Vagina (tissue), 2 donors: ENCODE measurements at regions not wholly inside any gene's neighbourhood (a gene's known extent, or its start where the extent isn't known, plus 50 kb on each side); places are given as distances from the start of the nearest gene placed in this dataset.

Experiments
- DNase-seq, 2 donors: peaks; one replicate each; pipeline ENCODE4 v3.0.0-alpha.2; 2017; ENCODE audit errors: extremely low spot score in 2 of 2
- H3K27ac ChIP-seq: fragments of 200-600 bp; sonication (generic); one replicate; pipeline ENCODE4 v1.5.1; 2019
- H3K27me3 ChIP-seq: fragments of 200-600 bp; sonication (generic); one replicate; pipeline ENCODE4 v1.5.1; 2019
- H3K36me3 ChIP-seq, 2 donors: fragments of 200-600 bp; sonication (generic); one replicate each; pipeline ENCODE4 v1.5.1; 2017 to 2019
- H3K4me1 ChIP-seq: fragments of 200-600 bp; sonication (generic); one replicate; pipeline ENCODE4 v1.5.1; 2019
- H3K4me3 ChIP-seq, 2 donors: fragments of 200-600 bp; sonication (generic); 1 replicate in 1 of 2; 2 replicates in 1 of 2; pipeline ENCODE4 v1.5.1; 2016 to 2019
- H3K9me3 ChIP-seq: fragments of 200-600 bp; sonication (generic); one replicate; pipeline ENCODE4 v1.5.1; 2019
- CTCF ChIP-seq, 3 experiments: fragments of 450-650 bp in 2 of 3; fragments of 200-600 bp in 1 of 3; sonication (generic) in 1 of 3; IDR thresholded peaks; one replicate each; pipeline ENCODE4 v1.5.1; 2017 to 2019; ENCODE audit warnings: antibody characterized with exemption in 3 of 3, mild to moderate bottlenecking in 2 of 3, moderate library complexity in 2 of 3
- POLR2A ChIP-seq, 2 donors: fragments of 450-650 bp; IDR thresholded peaks; one replicate each; pipeline ENCODE4 v1.6.1; 2017; ENCODE audit warnings: antibody characterized with exemption in 2 of 2, mild to moderate bottlenecking in 2 of 2, moderate library complexity in 2 of 2
- POLR2AphosphoS5 ChIP-seq, 2 donors: sonication (generic); formaldehyde crosslinking; IDR thresholded peaks; one replicate each; pipeline ENCODE4 v1.9.0; 2017; ENCODE audit warnings: antibody characterized with exemption in 2 of 2, mild to moderate bottlenecking in 2 of 2, low read depth in 1 of 2; ENCODE audit not compliant: insufficient read depth in 1 of 2
- intact Hi-C: fragments of 100-400 bp; cut with DNase I; formaldehyde crosslinking; loops from one replicate; pipeline ENCODE4 v1.15.1; 2023

GRCh38 chr12:111164833-111165525 lies 203.9 kb downstream of the PHETA1 start:
- intact Hi-C loops, result no loop called here
- Histone ChIP-seq H3K27me3 (no peaks in the 10 kb centered on the region), H3K4me3 (no peak overlapping the region), H3K4me1 (no peaks in the 10 kb centered on the region), H3K9me3 (no peaks in the 10 kb centered on the region), H3K27ac (no peak overlapping the region), H3K36me3 (no peaks in the 10 kb centered on the region)
- no peak for DNase-seq
- no peak for TF ChIP-seq POLR2A (IDR thresholded peaks at IDR 0.05)
- TF ChIP-seq POLR2AphosphoS5 (IDR thresholded peaks at IDR 0.05; ENCODE audit: insufficient read depth in 1 of 2, low read depth in 1 of 2), result no peak
- TF ChIP-seq CTCF (IDR thresholded peaks at IDR 0.05), result no peak

GRCh38 chr12:111163422-111163821 lies 205.5 kb downstream of the PHETA1 start:
- no peaks in the 10 kb centered on the region for H3K27me3 ChIP-seq
- intact Hi-C loops, result no loop called here
- H3K9me3 ChIP-seq, result no peaks in the 10 kb centered on the region
- H3K4me3 ChIP-seq, result no peak overlapping the region
- TF ChIP-seq CTCF (IDR thresholded peaks at IDR 0.05), result no peak
- TF ChIP-seq POLR2A (IDR thresholded peaks at IDR 0.05), result no peak
- no peak for TF ChIP-seq POLR2AphosphoS5 (IDR thresholded peaks at IDR 0.05; ENCODE audit: insufficient read depth in 1 of 2, low read depth in 1 of 2)
- H3K36me3 ChIP-seq, result no peaks in the 10 kb centered on the region
- no peaks in the 10 kb centered on the region for H3K4me1 ChIP-seq
- DNase-seq, result no peak
- no peak overlapping the region for H3K27ac ChIP-seq

GRCh38 chr12:111161898-111162297 lies 207.0 kb downstream of the PHETA1 start:
- H3K27ac ChIP-seq, result no peak overlapping the region
- no peaks in the 10 kb centered on the region for H3K27me3 ChIP-seq
- no peaks in the 10 kb centered on the region for H3K36me3 ChIP-seq
- TF ChIP-seq POLR2A (IDR thresholded peaks at IDR 0.05) (no peak), CTCF (IDR thresholded peaks at IDR 0.05) (no peak), POLR2AphosphoS5 (IDR thresholded peaks at IDR 0.05; ENCODE audit: insufficient read depth in 1 of 2, low read depth in 1 of 2) (no peak)
- intact Hi-C loops, result no loop called here
- no peak overlapping the region for H3K4me3 ChIP-seq
- H3K9me3 ChIP-seq, result no peaks in the 10 kb centered on the region
- H3K4me1 ChIP-seq, result no peaks in the 10 kb centered on the region
- no peak for DNase-seq

- Histone ChIP-seq H3K36me3 (no peaks in the 10 kb centered on the region), H3K4me3 (no peak overlapping the region), H3K4me1 (no peaks in the 10 kb centered on the region), H3K27me3 (no peaks in the 10 kb centered on the region), H3K9me3 (no peaks in the 10 kb centered on the region), H3K27ac (no peak overlapping the region)
- intact Hi-C loops, result no loop called here
- DNase-seq, result no peak
- TF ChIP-seq POLR2A (IDR thresholded peaks at IDR 0.05), result no peak
- no peak for TF ChIP-seq CTCF (IDR thresholded peaks at IDR 0.05)
- no peak for TF ChIP-seq POLR2AphosphoS5 (IDR thresholded peaks at IDR 0.05; ENCODE audit: insufficient read depth in 1 of 2, low read depth in 1 of 2)
These were observed 208.3 kb downstream of the PHETA1 start for GRCh38 chr12:111160350-111161241.

GRCh38 chr12:111158992-111159391 lies 209.9 kb downstream of the PHETA1 start:
- TF ChIP-seq CTCF (IDR thresholded peaks at IDR 0.05), result no peak
- TF ChIP-seq POLR2AphosphoS5 (IDR thresholded peaks at IDR 0.05; ENCODE audit: insufficient read depth in 1 of 2, low read depth in 1 of 2), result no peak
- TF ChIP-seq POLR2A (IDR thresholded peaks at IDR 0.05), result no peak
- Histone ChIP-seq H3K36me3 (no peaks in the 10 kb centered on the region), H3K9me3 (no peaks in the 10 kb centered on the region), H3K27ac (no peak overlapping the region), H3K4me3 (no peak overlapping the region), H3K4me1 (no peaks in the 10 kb centered on the region), H3K27me3 (no peaks in the 10 kb centered on the region)
- DNase-seq, result no peak
- intact Hi-C loops, result no loop called here
